EH (cell line): ENCODE measurements at regions not wholly inside any gene's neighbourhood (a gene's known extent, or its start where the extent isn't known, plus 50 kb on each side); places are given as distances from the start of the nearest gene placed in this dataset.
"Not testable (repeated sequence)": the region's sequence is repeated elsewhere in the genome, so short reads cannot be mapped to it uniquely, and the experiment has no call there.

Source experiments
- DNase-seq: peaks from one replicate; pipeline ENCODE4 v3.0.0-alpha.2; 2015; ENCODE audit warnings: low read depth

- DNase-seq: no peak
These were observed 122.4 kb upstream of the NMUR2 start for GRCh38 chr5:152527358-152528052.

DNA sequence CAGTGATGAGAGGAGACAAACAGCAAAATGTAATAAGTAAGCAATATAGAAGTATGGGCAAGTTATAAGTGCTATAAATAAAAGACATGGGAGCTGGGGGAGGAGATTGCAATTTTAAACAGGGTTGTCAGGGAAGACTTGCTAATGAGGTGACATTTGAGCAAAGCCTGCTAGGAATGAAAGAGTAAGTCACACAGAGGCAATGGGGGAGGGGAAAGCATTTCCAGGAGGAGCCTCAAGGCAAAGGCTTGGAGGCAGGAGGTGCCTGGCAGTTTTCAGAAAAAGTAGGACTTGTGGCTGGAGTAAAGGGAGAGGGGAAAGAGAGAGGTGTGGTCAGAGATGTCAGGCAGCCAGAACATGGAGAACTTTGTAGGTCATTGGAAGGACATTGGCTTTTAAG, 124.4 kb upstream of the NMUR2 start:
- DNase-seq: peak; percentile 9

- DNase-seq: peak; percentile 58
These were observed 127.6 kb upstream of the NMUR2 start for GRCh38 chr5:152532714-152533113.

GRCh38 chr5:152534641-152535040, 129.6 kb upstream of the NMUR2 start:
- DNase-seq: no peak

DNA sequence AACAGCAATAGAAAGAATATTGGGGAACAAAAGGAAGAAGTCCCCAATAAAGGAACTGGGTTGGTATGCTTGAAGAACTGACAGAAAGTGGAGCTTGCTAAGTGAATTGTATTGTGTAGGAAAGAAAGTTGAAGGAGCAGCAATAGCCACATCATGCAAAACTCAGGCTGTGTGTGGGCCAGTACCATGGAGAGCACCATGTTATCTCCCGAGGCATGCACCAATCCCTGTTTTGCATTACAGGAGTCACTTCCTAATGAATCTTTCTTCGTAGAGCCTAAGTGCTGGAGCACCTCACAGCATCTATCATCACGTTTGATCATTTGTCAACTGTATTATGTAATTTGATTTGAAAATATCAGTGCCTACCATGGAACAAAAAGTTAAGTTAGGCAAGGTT, 137.7 kb upstream of the NMUR2 start:
- peak; percentile 11 for DNase-seq

- no peak for DNase-seq
These were observed 141.4 kb upstream of the NMUR2 start for GRCh38 chr5:152546493-152546892.

GRCh38 chr5:152547202-152547601, 142.1 kb upstream of the NMUR2 start:
- DNase-seq: no peak

DNA sequence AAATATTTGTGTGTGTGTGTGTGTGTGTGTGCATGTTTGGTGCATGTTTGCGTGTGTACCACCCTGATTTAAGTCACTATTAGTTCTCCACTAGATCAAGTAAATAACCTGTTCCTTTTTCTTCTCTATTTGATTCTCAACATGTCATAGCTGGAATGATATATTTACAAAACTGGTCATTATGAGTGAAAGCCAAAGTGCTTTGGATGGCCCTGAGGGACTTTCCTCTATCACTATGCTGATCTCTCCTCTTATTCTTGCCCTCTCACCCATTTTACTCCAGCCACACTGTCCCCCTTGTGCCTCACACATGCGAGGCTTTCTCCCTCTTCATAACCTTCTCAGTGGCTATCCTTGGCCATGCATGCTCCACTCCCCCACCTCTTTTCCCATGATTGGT, 144.6 kb upstream of the NMUR2 start:
- no peak for DNase-seq

DNA sequence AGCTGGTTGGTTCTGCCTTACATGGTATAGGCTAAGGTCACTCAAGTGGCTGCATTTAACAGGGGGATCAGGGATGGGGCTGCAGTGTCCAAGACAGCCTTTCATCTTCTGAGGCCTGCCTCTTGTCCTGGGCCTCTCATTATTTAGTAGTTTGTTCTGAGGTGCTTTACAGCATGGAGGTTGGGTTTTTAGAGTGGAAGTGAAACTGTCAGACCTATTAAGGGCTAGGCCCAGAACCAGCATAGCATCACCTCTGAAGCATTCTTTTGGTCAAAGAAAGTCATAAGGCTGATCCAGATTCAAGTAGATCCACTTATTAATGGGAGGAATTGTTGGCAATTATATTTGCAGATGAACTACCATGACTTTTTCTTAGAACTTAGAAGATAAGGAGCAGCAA, 146.0 kb upstream of the NMUR2 start:
- DNase-seq: no peak

- DNase-seq: no peak
These were observed 151.7 kb upstream of the NMUR2 start for GRCh38 chr5:152556784-152557183.

DNA sequence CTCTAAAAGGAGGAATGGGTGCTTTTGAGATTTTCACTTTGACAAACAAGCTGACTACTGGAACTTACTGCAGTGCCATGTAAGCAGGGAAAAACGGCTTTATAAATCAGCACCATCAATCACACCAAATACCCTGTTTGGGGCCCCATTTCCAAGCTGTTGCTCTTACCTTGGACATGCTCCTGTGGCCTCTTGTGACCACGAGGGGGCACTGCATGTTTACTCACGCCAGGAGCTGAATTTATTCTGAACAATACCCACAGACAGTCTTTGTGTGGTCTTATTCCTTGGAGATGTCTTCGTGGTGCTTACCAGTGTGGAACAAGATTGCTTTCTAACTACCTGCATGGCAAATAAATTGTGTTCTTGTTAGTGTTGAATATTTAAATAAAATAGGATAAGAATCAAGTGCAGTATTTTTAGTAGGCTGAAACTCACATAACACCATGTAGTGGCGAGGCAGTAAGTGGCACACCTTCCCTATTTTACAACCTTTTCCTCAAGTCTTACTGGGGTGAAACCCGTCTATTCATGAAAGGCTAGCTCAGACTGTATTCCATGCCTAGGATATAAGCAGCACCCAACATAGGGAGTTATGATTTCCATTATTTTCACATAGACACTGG, 155.5 kb upstream of the NMUR2 start:
- DNase-seq: peak; percentile 46

GRCh38 chr5:152568016-152568415, 162.9 kb upstream of the NMUR2 start:
- no peak for DNase-seq

DNA sequence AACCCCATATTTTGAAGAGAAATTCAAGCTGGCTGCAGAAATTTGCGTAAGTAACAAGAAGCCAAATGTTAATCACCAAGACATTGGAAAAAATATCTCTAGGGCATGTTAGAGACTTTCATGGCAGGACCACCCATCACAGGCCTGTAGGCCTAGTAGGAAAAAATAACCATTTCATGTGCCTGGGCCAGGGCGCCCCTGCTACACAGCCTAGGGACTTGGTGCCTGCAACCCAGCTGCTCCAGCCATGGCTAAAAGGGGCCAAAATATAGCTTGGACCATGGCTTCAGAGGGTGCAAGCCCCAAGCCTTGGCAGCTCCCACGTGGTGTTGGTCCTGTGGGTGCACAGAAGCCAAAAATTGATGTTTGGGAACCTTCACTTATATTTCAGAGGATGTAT, 167.7 kb upstream of the NMUR2 start:
- no peak for DNase-seq

GRCh38 chr5:152584103-152584502, 179.0 kb upstream of the NMUR2 start:
- no peak for DNase-seq

DNA sequence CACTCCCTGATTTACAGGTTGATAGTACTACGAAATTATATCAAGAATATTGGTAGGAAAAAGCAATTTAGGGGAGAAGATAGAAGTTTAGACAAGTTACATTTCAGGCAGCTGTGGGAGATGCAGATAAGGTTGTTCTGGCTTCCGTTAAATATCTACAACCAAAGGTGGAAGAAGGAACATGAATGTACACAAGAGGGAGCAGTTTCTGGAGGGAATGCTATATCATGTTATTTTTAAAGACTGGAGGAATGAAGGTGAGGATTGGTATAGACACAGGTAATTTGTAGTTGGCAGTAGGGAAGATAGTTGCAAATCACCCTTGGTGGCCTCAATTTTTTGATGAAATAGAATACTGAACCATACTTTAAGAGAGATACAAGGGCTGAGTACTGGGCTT, 187.3 kb upstream of the NMUR2 start:
- DNase-seq: no peak

GRCh38 chr5:152593388-152593787, 188.3 kb upstream of the NMUR2 start:
- DNase-seq: no peak

GRCh38 chr5:152595405-152595804, 190.3 kb upstream of the NMUR2 start:
- no peak for DNase-seq

DNA sequence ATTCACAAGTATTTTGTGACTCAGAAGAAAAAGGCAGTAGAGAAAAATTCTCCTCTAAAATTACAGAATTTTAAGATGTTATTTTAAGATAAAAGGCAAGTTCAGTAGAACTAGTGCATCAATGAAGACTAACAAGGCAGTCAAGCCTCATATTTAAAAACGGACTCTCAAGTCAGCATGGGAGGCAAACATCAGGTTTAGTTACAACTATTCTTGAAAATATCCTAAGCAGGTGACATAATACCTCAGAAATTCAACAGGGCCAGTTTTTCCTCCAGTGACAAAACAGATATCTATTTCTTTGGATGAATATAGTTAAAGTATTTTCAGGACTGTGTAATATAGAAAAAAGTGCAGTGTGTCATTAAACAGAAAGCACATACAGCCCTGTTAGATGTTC, 194.0 kb upstream of the NMUR2 start:
- no peak for DNase-seq

- DNase-seq: no peak
These were observed 197.0 kb upstream of the NMUR2 start for GRCh38 chr5:152601806-152602732.

DNA sequence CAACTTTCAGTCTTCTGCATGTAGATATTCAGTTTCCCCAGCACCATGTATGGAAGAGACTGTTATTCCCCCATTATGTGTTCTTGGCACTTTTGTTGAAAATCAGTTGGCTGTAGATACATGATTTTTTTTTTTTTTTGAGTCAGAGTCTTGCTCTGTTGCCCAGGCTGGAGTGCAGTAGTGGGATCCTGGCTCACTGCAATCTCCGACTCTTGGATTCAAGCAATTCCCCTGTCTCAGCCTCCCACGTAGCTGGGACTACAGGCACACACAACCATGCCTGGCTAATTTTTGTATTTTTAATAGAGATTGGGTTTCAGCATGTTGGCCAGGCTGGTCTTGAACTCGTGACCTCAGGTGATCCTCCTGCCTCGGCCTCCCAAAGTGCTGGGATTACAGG, 201.0 kb upstream of the NMUR2 start:
- not testable (repeated sequence) for DNase-seq

DNA sequence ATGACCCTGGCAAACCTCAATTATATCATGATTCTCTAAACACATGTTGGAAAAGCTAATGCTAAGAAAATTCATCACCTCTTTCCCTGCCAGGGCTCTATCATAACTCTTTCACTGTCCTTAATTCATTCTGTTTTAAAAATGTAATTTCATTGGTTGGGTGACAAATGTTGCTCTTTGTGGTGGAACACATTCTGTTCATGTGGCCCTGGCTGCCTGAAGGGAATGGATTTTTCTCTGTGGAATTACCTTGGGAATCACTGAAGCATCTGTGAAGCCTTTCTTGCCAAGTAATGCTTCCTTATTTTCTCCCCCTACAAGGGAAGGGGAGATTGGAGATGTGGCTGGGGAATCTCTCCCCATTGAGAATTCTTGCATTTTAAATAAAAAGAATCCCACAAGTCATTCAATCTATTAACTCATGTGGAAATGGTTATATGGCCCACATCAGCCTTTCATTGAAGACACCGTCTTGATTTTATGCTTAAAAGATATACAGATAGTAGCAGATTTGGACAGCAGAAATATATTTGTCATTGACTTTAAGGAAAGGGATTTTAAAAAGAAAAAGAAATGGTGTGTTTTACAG, 201.8 kb upstream of the NMUR2 start:
- no peak for DNase-seq

GRCh38 chr5:152607401-152608160, 202.5 kb upstream of the NMUR2 start:
- DNase-seq: no peak
